Heart right ventricle (tissue), 16 donors: ENCODE measurements at regions not wholly inside any gene's neighbourhood (a gene's known extent, or its start where the extent isn't known, plus 50 kb on each side); places are given as distances from the start of the nearest gene placed in this dataset.
"Not testable (repeated sequence)": the region's sequence is repeated elsewhere in the genome, so short reads cannot be mapped to it uniquely, and the experiment has no call there.

Experiments
- ATAC-seq, 8 donors: fragments of 200-7000 bp; cut with Tn5 transposase; one replicate each; pipeline ENCODE4 v1.9.1; 2020; ENCODE audit warnings: mild to moderate bottlenecking in 8 of 8, moderate library complexity in 8 of 8, moderate number of reproducible peaks in 1 of 8
- DNase-seq, 2 donors: peaks; one replicate each; pipeline ENCODE4 v3.0.0-alpha.2; 2020
- H3K27ac ChIP-seq, 10 donors: fragments of 200-600 bp; sonication (generic) in 2 of 10; one replicate each; pipeline versions ENCODE4 v1.5.0 to v1.8.0; 2020 to 2022; ENCODE audit warnings: mild to moderate bottlenecking in 3 of 10
- H3K27me3 ChIP-seq, 7 donors: fragments of 200-600 bp; one replicate each; pipeline ENCODE4 v1.8.0; 2021 to 2022; ENCODE audit warnings: mild to moderate bottlenecking in 2 of 7
- H3K36me3 ChIP-seq, 9 donors: fragments of 200-600 bp; sonication (generic) in 1 of 9; one replicate each; pipeline versions ENCODE4 v1.5.0 to v1.8.0; 2020 to 2022; ENCODE audit warnings: mild to moderate bottlenecking in 2 of 9
- H3K4me1 ChIP-seq, 9 donors: fragments of 200-600 bp; sonication (generic) in 1 of 9; one replicate each; pipeline versions ENCODE4 v1.5.0 to v1.8.0; 2020 to 2022; ENCODE audit warnings: mild to moderate bottlenecking in 4 of 9
- H3K4me3 ChIP-seq, 10 donors: fragments of 200-600 bp; sonication (generic) in 2 of 10; one replicate each; pipeline versions ENCODE4 v1.5.0 to v1.8.0; 2020 to 2022; ENCODE audit warnings: mild to moderate bottlenecking in 7 of 10, moderate library complexity in 2 of 10
- H3K9me3 ChIP-seq, 11 donors: fragments of 200-600 bp in 10 of 11; sonication (generic) in 2 of 11; one replicate each; pipeline versions ENCODE4 v1.5.0 to v1.8.0; 2013 to 2022; ENCODE audit warnings: mild to moderate bottlenecking in 2 of 11, control low read depth in 1 of 11, moderate library complexity in 1 of 11
- CTCF ChIP-seq, 9 donors: fragments of 200-600 bp; sonication (generic) in 2 of 9; IDR thresholded peaks; one replicate each; pipeline versions ENCODE4 v1.5.0 to v1.8.0; 2021 to 2022; ENCODE audit warnings: antibody characterized with exemption in 9 of 9, mild to moderate bottlenecking in 5 of 9, moderate library complexity in 1 of 9
- WGBS, 2 donors: extraction: QIAGEN DNeasy Blood & Tissue Kit; methylation state at CpG; one replicate each; pipeline ENCODE4 v1.1.7; 2013; ENCODE audit warnings: inconsistent platforms in 1 of 2; 5-methylcytosine and 5-hydroxymethylcytosine counted together
- intact Hi-C, 10 donors: fragments of 100-400 bp; cut with DNase I; formaldehyde crosslinking; loops; one replicate each; pipeline versions ENCODE4 v1.11.1 to v1.14.2; 2022
- donor health status: Arrhythmogenic right ventricular cardiomyopathy.
- donor health status: ischemic (EF 13 %, LVEDD 7.1; RV severe dilation, severe dysfunction).
- donor health status: healthy with polysubstance abuse.
- donor health status: DM: no; HTN: yes; CAD: no.
- donor health status: DM: no; HTN: no; CAD: no.
- donor health status: ischemic (EF 25% LVEDD 6.9; RV normal size, moderate dysfunction).
- donor health status: ischemic (EF 25% LVEDD 5.7; RV mildly dilated, moderate dysfunction).
- donor health status: healthy.
- donor health status: DM: yes; HTN: yes; CAD: no.
- donor health status: Ischemic cardiomyopathy.
- donor health status: ischemic (EF 35%, LVEDD 5.7; RV mildly dilated, moderate dysfunction).
- donor health status: nonischemic (EF 11% LVEDD 7.7; RV severe dilation, severe dysfunction).
- donor health status: DM: yes; HTN: yes; CAD: no.
- donor health status: PGD.
- donor health status: ischemic (EF 29% LVEDD 5.4; RV normal size, mild dysfunction).
- donor health status: nonischemic (EF 23%, LVEDD 6.1; RV moderate dilation, normal function).

- Histone ChIP-seq H3K4me3 (no peak overlapping the region), H3K27me3 (no peaks in the 10 kb centered on the region), H3K27ac (no peak overlapping the region), H3K36me3 (no peaks in the 10 kb centered on the region), H3K4me1 (no peaks in the 10 kb centered on the region), H3K9me3 (peaks cover 0 to under 1% (median 0%) of the 10 kb centered on the region in 11 donors)
- DNase-seq (no peak), ATAC-seq (no peak)
- intact Hi-C loops, result no loop called here
- TF ChIP-seq CTCF (IDR thresholded peaks at IDR 0.05), result no peak
- 88 to 96% methylated on average over 2 of the region's 2 CpGs for whole genome bisulfite sequencing, 2 donors
These were observed 307.7 kb downstream of the PCDH20 start for GRCh38 chr13:61107989-61108388.

DNA sequence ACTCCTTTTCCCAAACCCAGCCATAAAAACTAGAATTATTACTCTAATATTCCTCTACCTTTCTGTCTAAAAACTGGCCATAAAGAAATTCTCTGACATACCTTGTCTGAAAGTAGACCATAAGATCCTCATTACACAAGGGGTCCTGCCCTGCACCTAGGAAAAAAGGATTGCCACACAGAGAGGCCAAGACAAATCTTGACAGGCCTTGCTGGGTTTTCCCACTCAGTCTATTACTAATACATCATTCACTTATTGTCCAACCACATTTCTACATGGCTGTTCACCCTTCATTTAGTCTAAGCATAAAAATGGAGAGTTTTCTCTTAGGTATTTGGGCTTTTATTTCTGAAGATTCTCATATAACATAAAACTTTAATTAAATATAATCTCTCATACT lies 319.8 kb downstream of the PCDH20 start:
- no peak overlapping the region for H3K27ac ChIP-seq
- no peak overlapping the region for H3K4me3 ChIP-seq
- no peaks in the 10 kb centered on the region for H3K4me1 ChIP-seq
- intact Hi-C loops, result no loop called here
- ATAC-seq, result no peak
- no peaks in the 10 kb centered on the region for H3K36me3 ChIP-seq
- no peaks in the 10 kb centered on the region for H3K27me3 ChIP-seq
- no peak for DNase-seq
- H3K9me3 ChIP-seq, result no peaks in the 10 kb centered on the region
- no peak for TF ChIP-seq CTCF (IDR thresholded peaks at IDR 0.05)

DNA sequence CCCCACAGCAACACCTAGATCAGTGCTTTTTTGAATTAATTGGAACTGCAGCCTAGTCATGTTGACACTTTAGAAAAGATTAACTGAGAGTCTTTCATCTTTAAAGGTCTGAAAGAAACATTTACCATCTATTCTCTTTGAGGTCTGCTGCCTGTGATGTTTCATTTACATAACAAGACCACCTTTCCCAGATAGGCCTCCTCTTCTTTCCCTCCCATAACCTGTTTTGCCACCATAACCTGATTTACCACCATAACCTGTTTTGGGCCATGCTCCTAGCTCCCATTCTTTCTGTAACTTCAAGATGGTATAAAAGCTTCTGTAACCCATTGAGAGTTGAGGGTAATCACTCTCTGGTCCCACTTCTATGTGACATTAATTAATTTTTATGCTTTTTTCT lies 320.8 kb downstream of the PCDH20 start:
- ATAC-seq (no peak), DNase-seq (no peak)
- H3K4me1 ChIP-seq, result no peaks in the 10 kb centered on the region
- no peak overlapping the region for H3K4me3 ChIP-seq
- no peak overlapping the region for H3K27ac ChIP-seq
- H3K36me3 ChIP-seq, result no peaks in the 10 kb centered on the region
- TF ChIP-seq CTCF (IDR thresholded peaks at IDR 0.05), result no peak
- intact Hi-C loops, result no loop called here
- no peaks in the 10 kb centered on the region for H3K27me3 ChIP-seq
- H3K9me3 ChIP-seq, result no peaks in the 10 kb centered on the region

DNA sequence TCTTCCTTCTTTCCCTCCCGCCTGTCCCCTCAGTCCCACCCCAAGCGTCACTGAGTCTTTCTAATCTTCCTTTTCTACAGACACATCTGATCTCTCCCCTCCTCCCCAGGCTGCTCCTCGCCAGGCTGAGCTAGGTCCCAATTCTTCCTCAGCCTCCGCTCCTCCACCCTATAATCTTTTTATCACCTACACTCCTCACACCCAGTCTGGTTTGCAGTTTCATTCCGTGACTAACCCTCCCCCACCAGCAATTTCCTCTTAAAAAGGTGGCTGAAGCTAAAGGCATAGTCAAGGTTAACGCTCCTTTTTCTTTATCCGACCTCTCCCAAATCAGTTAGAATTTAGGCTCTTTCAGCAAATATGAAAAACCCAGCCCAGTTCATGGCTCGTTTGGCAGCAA lies 325.8 kb downstream of the PCDH20 start:
- intact Hi-C loops, H3K27ac ChIP-seq, H3K36me3 ChIP-seq, DNase-seq, H3K27me3 ChIP-seq, H3K4me1 ChIP-seq, H3K4me3 ChIP-seq, H3K9me3 ChIP-seq, ATAC-seq: not testable (repeated sequence)
- WGBS, 2 donors, result 67 to 73% methylated on average over 8 of the region's 8 CpGs

- Histone ChIP-seq H3K36me3 (no peaks in the 10 kb centered on the region), H3K27ac (no peak overlapping the region), H3K27me3 (no peaks in the 10 kb centered on the region), H3K4me3 (no peak overlapping the region), H3K9me3 (no peaks in the 10 kb centered on the region), H3K4me1 (no peaks in the 10 kb centered on the region)
- WGBS, 2 donors, result 56 to 69% methylated on average over 1 of the region's 1 CpG
- DNase-seq (no peak), ATAC-seq (no peak)
- intact Hi-C loops, result no loop called here
- no peak for TF ChIP-seq CTCF (IDR thresholded peaks at IDR 0.05)
These were observed 329.6 kb downstream of the PCDH20 start for GRCh38 chr13:61086087-61086486.
